K562 (cell line): ENCODE measurements at regions not wholly inside any gene's neighbourhood (a gene's known extent, or its start where the extent isn't known, plus 50 kb on each side); places are given as distances from the start of the nearest gene placed in this dataset.

ENCODE experiments used
- CREM ChIP-seq: IDR thresholded peaks from 2 replicates; pipeline ENCODE4 v1.6.1; 2014; ENCODE audit warnings: antibody characterized with exemption, low read depth
- NFE2 ChIP-seq: IDR thresholded peaks from 2 replicates; pipeline ENCODE4 v1.6.1; 2014; ENCODE audit warnings: antibody characterized with exemption, low read depth
- PREB ChIP-seq: sonication (generic); formaldehyde crosslinking; IDR thresholded peaks from 2 replicates; pipeline ENCODE4 v1.8.1; 2023; ENCODE audit warnings: mild to moderate bottlenecking, missing genetic modification reagents
- TF ChIP-seq, protein P1 (sequence below): IDR thresholded peaks from 3 replicates; pipeline ENCODE4 v1.6.1; 2011; ENCODE audit warnings: borderline replicate concordance, mild to moderate bottlenecking, moderate library complexity; ENCODE audit not compliant: insufficient read length; ENCODE audit errors: extremely low read depth

DNA sequence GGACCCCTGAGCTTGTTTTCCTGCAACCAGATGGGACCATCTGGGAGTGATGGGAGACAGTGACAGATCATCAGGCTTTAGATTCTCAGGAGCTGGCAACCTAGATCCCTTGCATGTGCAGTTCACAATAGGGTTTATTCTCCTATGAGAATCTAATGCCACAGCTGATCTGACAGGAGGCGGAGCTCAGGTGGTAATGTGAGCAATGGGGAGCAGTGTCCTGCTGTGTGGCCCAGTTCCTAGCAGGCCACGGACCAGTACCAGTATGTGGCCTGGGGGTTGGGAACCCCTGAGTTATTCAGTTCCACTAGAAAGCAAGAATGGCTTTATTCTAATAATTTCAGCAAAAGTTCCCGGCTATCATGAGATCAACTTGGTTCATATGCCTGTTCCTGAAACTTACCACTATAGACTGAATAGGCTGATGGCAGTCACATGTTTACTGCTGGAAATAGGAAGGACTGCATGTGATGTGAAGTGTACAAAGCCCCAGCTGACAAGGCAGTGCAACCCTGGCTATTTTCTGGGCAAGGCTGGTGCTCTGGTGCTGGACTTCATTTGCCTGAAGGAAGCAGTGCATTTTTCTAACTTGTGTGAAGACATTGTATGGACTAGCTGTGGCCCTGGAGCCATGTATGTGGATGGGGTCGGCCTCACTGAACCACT lies 107.2 kb downstream of the SPRY1 start (continued):
- TF ChIP-seq, protein P1, sequence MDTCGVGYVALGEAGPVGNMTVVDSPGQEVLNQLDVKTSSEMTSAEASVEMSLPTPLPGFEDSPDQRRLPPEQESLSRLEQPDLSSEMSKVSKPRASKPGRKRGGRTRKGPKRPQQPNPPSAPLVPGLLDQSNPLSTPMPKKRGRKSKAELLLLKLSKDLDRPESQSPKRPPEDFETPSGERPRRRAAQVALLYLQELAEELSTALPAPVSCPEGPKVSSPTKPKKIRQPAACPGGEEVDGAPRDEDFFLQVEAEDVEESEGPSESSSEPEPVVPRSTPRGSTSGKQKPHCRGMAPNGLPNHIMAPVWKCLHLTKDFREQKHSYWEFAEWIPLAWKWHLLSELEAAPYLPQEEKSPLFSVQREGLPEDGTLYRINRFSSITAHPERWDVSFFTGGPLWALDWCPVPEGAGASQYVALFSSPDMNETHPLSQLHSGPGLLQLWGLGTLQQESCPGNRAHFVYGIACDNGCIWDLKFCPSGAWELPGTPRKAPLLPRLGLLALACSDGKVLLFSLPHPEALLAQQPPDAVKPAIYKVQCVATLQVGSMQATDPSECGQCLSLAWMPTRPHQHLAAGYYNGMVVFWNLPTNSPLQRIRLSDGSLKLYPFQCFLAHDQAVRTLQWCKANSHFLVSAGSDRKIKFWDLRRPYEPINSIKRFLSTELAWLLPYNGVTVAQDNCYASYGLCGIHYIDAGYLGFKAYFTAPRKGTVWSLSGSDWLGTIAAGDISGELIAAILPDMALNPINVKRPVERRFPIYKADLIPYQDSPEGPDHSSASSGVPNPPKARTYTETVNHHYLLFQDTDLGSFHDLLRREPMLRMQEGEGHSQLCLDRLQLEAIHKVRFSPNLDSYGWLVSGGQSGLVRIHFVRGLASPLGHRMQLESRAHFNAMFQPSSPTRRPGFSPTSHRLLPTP, result no peak
- TF ChIP-seq NFE2, result no peak
- TF ChIP-seq PREB (CRISPR knock-in tag), result no peak
- TF ChIP-seq CREM, result no peak
